ENCODE measurements at regions not wholly inside any gene's neighbourhood (a gene's known extent, or its start where the extent isn't known, plus 50 kb on each side); places are given as distances from the start of the nearest gene placed in this dataset.

- no peak for TF ChIP-seq KLF10 (tag by site-specific recombination; IDR thresholded peaks at IDR 0.05)
- no peak for TF ChIP-seq ZNF274 (IDR thresholded peaks at IDR 0.05; ENCODE audit: low read length)
- no peak for TF ChIP-seq ZNF274 (tag by site-specific recombination; IDR thresholded peaks at IDR 0.05; ENCODE audit: borderline replicate concordance)
- TF ChIP-seq REST (tag by site-specific recombination; IDR thresholded peaks at IDR 0.05), result no peak
- no peak for TF ChIP-seq ZNF292 (tag by site-specific recombination; IDR thresholded peaks at IDR 0.05; ENCODE audit: borderline replicate concordance, low read depth)
- TF ChIP-seq ZBTB20 (tag by site-specific recombination; IDR thresholded peaks at IDR 0.05), result no peak
- TF ChIP-seq ZNF138 (tag by site-specific recombination; IDR thresholded peaks at IDR 0.05; ENCODE audit: borderline replicate concordance), result no peak
- TF ChIP-seq ZBTB26 (tag by site-specific recombination; optimal IDR thresholded peaks at IDR 0.05), result no peak
- TF ChIP-seq, protein P1, sequence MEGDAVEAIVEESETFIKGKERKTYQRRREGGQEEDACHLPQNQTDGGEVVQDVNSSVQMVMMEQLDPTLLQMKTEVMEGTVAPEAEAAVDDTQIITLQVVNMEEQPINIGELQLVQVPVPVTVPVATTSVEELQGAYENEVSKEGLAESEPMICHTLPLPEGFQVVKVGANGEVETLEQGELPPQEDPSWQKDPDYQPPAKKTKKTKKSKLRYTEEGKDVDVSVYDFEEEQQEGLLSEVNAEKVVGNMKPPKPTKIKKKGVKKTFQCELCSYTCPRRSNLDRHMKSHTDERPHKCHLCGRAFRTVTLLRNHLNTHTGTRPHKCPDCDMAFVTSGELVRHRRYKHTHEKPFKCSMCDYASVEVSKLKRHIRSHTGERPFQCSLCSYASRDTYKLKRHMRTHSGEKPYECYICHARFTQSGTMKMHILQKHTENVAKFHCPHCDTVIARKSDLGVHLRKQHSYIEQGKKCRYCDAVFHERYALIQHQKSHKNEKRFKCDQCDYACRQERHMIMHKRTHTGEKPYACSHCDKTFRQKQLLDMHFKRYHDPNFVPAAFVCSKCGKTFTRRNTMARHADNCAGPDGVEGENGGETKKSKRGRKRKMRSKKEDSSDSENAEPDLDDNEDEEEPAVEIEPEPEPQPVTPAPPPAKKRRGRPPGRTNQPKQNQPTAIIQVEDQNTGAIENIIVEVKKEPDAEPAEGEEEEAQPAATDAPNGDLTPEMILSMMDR (tag by site-specific recombination; IDR thresholded peaks at IDR 0.05), result no peak
- TF ChIP-seq SETDB1 (IDR thresholded peaks at IDR 0.05; ENCODE audit: insufficient read length, low read length), result no peak
- TF ChIP-seq, protein P2, sequence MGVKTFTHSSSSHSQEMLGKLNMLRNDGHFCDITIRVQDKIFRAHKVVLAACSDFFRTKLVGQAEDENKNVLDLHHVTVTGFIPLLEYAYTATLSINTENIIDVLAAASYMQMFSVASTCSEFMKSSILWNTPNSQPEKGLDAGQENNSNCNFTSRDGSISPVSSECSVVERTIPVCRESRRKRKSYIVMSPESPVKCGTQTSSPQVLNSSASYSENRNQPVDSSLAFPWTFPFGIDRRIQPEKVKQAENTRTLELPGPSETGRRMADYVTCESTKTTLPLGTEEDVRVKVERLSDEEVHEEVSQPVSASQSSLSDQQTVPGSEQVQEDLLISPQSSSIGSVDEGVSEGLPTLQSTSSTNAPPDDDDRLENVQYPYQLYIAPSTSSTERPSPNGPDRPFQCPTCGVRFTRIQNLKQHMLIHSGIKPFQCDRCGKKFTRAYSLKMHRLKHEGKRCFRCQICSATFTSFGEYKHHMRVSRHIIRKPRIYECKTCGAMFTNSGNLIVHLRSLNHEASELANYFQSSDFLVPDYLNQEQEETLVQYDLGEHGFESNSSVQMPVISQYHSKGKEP (tag by site-specific recombination; IDR thresholded peaks at IDR 0.05), result no peak
- no peak for TF ChIP-seq ZNF670 (tag by site-specific recombination; IDR thresholded peaks at IDR 0.05; ENCODE audit: low read depth)
These were observed 266.3 kb downstream of the BRD1 start for GRCh38 chr22:49561338-49561737.
